CD4-positive, alpha-beta T cell (primary cell): ENCODE measurements at regions not wholly inside any gene's neighbourhood (a gene's known extent, or its start where the extent isn't known, plus 50 kb on each side); places are given as distances from the start of the nearest gene placed in this dataset.

Source experiments
- ATAC-seq: fragments of 200-7000 bp; cut with Tn5 transposase; one replicate; pipeline ENCODE4 v1.10.0; 2022; ENCODE audit warnings: mild to moderate bottlenecking; ENCODE audit not compliant: poor library complexity
- CTCF ChIA-PET: fragments of 350-600 bp; sonication (Branson Sonifier 250); formaldehyde crosslinking; loops from one replicate; lab custom pipeline; 2021; ENCODE audit warnings: antibody characterized with exemption, inconsistent platforms; lab: Charles Lee
- POLR2A ChIA-PET: fragments of 350-600 bp; sonication (Branson Sonifier 250); formaldehyde crosslinking; loops from one replicate; lab custom pipeline; 2021; ENCODE audit warnings: antibody characterized with exemption, inconsistent platforms; lab: Charles Lee
- DNase-seq, 14 experiments: peaks; one replicate each; pipeline ENCODE4 v3.0.0-alpha.2; 2013 to 2020; ENCODE audit warnings: mixed read lengths in 2 of 14
- H3K27ac ChIP-seq, 2 donors: one replicate each; pipeline versions ENCODE4 v1.5.1 to v1.7.0; 2013; ENCODE audit warnings: low read length in 2 of 2, low read depth in 1 of 2, mild to moderate bottlenecking in 1 of 2
- H3K27me3 ChIP-seq, 2 experiments: 1 replicate in 1 of 2; 2 replicates in 1 of 2; pipeline versions ENCODE4 v1.6.1 to v1.7.0; 2013; ENCODE audit warnings: low read length in 2 of 2, control low read depth in 1 of 2, mild to moderate bottlenecking in 1 of 2, moderate library complexity in 1 of 2; ENCODE audit not compliant: insufficient read depth in 2 of 2, control insufficient read depth in 1 of 2
- H3K36me3 ChIP-seq: one replicate; pipeline ENCODE4 v1.6.1; 2013; ENCODE audit warnings: low read length, control low read depth; ENCODE audit not compliant: insufficient read depth
- H3K4me1 ChIP-seq: one replicate; pipeline ENCODE4 v1.6.1; 2013; ENCODE audit warnings: low read length, control low read depth; ENCODE audit not compliant: insufficient read depth
- H3K4me3 ChIP-seq: one replicate; pipeline ENCODE4 v1.5.1; 2013; ENCODE audit warnings: mild to moderate bottlenecking, low read length, moderate library complexity
- H3K9me3 ChIP-seq, 2 experiments: 1 replicate in 1 of 2; 2 replicates in 1 of 2; pipeline versions ENCODE4 v1.6.1 to v1.7.0; 2013; ENCODE audit warnings: low read length in 2 of 2, mild to moderate bottlenecking in 2 of 2, control low read depth in 1 of 2, moderate library complexity in 1 of 2; ENCODE audit not compliant: control insufficient read depth in 1 of 2, insufficient read depth in 1 of 2
- H3K27ac Mint-ChIP-seq: one replicate; pipeline ENCODE4 v1.8.0; 2020; ENCODE audit warnings: mixed read lengths
- H3K27me3 Mint-ChIP-seq: one replicate; pipeline ENCODE4 v1.8.0; 2021; ENCODE audit warnings: mixed read lengths
- H3K36me3 Mint-ChIP-seq: one replicate; pipeline ENCODE4 v1.8.0; 2021; ENCODE audit warnings: low read depth, mixed read lengths
- H3K4me1 Mint-ChIP-seq: one replicate; pipeline ENCODE4 v1.8.0; 2021; ENCODE audit warnings: low read depth, mixed read lengths
- H3K4me3 Mint-ChIP-seq: one replicate; pipeline ENCODE4 v1.8.0; 2020; ENCODE audit warnings: mild to moderate bottlenecking, mixed read lengths
- H3K9me3 Mint-ChIP-seq: one replicate; pipeline ENCODE4 v1.8.0; 2020; ENCODE audit warnings: mixed read lengths
- CTCF ChIP-seq: fragments of 200-600 bp; IDR thresholded peaks from one replicate; pipeline ENCODE4 v1.8.0; 2022; ENCODE audit warnings: antibody characterized with exemption, mild to moderate bottlenecking
- intact Hi-C, 2 experiments: fragments of 100-400 bp; cut with DNase I in 1 of 2; cut with micrococcal nuclease in 1 of 2; formaldehyde crosslinking; loops; one replicate each; pipeline versions ENCODE4 v1.15.1 to v1.9.0; 2023 to 2025; cut with DNase I, micrococcal nuclease

- CTCF ChIA-PET, result no interaction called here
- H3K27ac ChIP-seq, result no peak overlapping the region
- H3K4me1 Mint-ChIP-seq, result no peaks in the 10 kb centered on the region
- ATAC-seq, result no peak
- no peak for DNase-seq
- no peak for TF ChIP-seq CTCF
- no peak overlapping the region for H3K4me3 Mint-ChIP-seq
- intact Hi-C loops, result no loop called here
- no peaks in the 10 kb centered on the region for H3K9me3 Mint-ChIP-seq
- no peaks in the 10 kb centered on the region for H3K36me3 Mint-ChIP-seq
- no peak overlapping the region for H3K4me3 ChIP-seq
- H3K27me3 Mint-ChIP-seq, result no peaks in the 10 kb centered on the region
- H3K27me3 ChIP-seq, result peaks cover 0 to 2% of the 10 kb centered on the region in 2 experiments
- H3K4me1 ChIP-seq, result no peaks in the 10 kb centered on the region
- H3K27ac Mint-ChIP-seq, result no peak overlapping the region
- H3K9me3 ChIP-seq, result no peaks in the 10 kb centered on the region
- POLR2A ChIA-PET, result no interaction called here
- H3K36me3 ChIP-seq, result no peaks in the 10 kb centered on the region
Measured at GRCh38 chr15:81506071-81506470, 132.1 kb upstream of the TMC3 start.

GRCh38 chr15:81504170-81504905, 130.3 kb upstream of the TMC3 start:
- no peaks in the 10 kb centered on the region for H3K4me1 ChIP-seq
- H3K27ac ChIP-seq, result no peak overlapping the region
- Mint-ChIP-seq H3K27me3 (no peaks in the 10 kb centered on the region), H3K4me3 (no peak overlapping the region), H3K9me3 (no peaks in the 10 kb centered on the region), H3K27ac (no peak overlapping the region), H3K36me3 (no peaks in the 10 kb centered on the region), H3K4me1 (no peaks in the 10 kb centered on the region)
- H3K9me3 ChIP-seq, result no peaks in the 10 kb centered on the region
- ATAC-seq (no peak), DNase-seq (no peak)
- no peak for TF ChIP-seq CTCF
- ChIA-PET POLR2A (no interaction called here), CTCF (no interaction called here)
- no peaks in the 10 kb centered on the region for H3K36me3 ChIP-seq
- H3K4me3 ChIP-seq, result no peak overlapping the region
- peaks cover 0 to 2% of the 10 kb centered on the region in 2 experiments for H3K27me3 ChIP-seq
- intact Hi-C loops, result no loop called here

GRCh38 chr15:81502439-81502838, 128.4 kb upstream of the TMC3 start:
- Histone ChIP-seq H3K4me1 (no peaks in the 10 kb centered on the region), H3K27ac (no peak overlapping the region), H3K9me3 (peaks cover 0 to under 1% of the 10 kb centered on the region in 2 experiments), H3K27me3 (peaks cover 0 to 2% of the 10 kb centered on the region in 2 experiments), H3K36me3 (no peaks in the 10 kb centered on the region), H3K4me3 (no peak overlapping the region)
- ATAC-seq (no peak), DNase-seq (no peak)
- Mint-ChIP-seq H3K9me3 (no peaks in the 10 kb centered on the region), H3K36me3 (no peaks in the 10 kb centered on the region), H3K4me3 (no peak overlapping the region), H3K4me1 (no peaks in the 10 kb centered on the region), H3K27ac (no peak overlapping the region), H3K27me3 (no peaks in the 10 kb centered on the region)
- ChIA-PET POLR2A (no interaction called here), CTCF (no interaction called here)
- no peak for TF ChIP-seq CTCF
- intact Hi-C loops, result no loop called here
